ENCODE measurements at regions not wholly inside any gene's neighbourhood (a gene's known extent, or its start where the extent isn't known, plus 50 kb on each side); places are given as distances from the start of the nearest gene placed in this dataset.
A peak's percentile ranks its signal among the peaks of the same experiment; 100 is the strongest.

DNA sequence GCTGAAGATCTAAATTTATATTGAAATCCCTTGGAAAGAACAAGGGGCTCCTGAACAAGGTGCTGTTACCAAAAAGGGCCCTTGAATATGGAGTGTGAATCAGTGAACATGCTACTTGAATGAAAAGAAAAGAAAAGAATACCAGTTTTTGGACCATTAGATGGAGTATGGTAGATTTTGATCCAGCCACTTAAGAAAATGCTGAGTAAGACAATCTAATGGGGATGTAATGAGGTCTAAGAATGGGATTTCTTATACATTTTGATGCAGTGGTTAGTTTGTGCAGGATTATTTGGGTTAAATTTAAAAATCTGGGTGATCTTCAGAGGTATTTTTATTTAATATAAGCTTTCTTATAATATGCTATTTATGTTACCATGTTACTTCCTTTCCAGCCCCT lies 2003.0 kb upstream of the LRRTM1 start:
- no peak for DNase-seq

GRCh38 chr2:82301506-82301905 lies 1997.0 kb upstream of the LRRTM1 start:
- no peak for DNase-seq

DNA sequence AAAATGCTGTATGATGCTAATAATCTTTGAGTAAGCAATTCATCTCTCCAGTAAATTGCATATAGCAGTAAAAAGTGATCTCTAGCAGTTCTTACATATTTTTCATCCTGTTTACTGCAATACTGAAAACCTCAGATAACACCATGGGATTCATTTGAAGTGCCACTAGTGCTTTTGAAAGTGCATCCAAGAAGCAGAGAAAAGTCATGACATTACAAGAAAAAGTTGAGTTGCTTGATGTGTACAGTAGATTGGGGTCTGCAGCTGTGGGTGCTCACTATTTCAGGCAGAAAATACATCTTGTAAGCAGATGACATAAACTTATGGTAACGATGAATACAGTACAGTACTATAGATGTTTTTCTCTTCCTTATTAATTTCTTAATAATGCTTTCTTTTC lies 1984.9 kb upstream of the LRRTM1 start:
- no peak for DNase-seq

DNA sequence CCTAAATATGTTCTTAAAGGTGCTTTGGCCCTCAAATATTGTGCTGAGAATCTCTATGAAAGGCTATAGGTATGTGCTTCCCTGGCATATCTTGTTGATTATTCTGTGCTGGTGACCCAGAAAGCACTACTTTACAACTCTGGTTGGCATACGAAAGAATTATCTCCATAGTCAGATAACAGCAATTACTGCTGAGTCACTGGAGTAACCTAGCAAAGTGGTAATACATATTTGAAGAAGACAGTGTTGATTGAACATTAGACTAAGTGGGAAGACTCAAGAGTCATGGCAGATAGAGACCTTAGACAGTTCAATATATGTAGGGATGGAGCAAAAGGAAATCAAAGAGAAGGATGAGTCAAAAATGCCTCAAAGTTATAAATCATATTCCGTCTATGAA lies 1978.5 kb upstream of the LRRTM1 start:
- DNase-seq, result no peak

- no peak for DNase-seq
Measured at GRCh38 chr2:82282111-82282882, 1977.7 kb upstream of the LRRTM1 start.

DNA sequence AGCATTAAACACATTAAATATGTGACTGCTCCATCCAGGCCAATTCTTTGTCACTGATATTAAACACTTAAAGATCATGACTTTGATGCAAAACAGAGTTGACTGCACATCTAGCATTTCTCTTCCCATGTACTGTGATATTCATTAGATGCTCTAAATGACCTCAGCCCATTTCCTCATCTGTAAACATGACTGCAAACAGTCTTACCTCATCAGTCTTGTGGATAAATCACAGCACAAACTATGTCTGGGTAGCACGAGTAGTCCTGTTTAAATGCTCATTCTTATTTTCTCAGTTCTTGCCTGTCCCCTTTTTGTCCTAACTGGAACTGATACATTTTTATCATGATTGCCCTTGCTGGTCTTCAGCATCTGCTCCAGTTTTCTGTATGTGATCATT lies 1974.8 kb upstream of the LRRTM1 start:
- no peak for DNase-seq

DNA sequence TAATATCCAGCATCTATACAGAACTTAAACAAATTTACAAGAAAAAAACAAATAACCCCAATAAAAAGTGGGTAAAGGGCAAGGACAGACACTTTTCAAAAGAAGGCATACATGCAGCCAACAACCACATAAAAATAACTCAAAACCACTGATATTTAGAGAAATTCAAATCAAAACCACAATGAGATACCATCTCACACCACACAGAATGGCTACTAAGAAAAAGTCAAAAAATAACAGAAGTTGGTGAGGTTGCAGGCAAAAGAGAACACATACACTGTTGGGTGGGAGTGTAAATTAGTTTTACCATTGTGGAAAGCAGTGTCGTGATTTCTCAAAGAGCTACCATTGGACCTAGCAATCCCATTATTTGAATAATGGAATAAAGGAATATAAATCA lies 1973.9 kb upstream of the LRRTM1 start:
- DNase-seq, result no peak

DNA sequence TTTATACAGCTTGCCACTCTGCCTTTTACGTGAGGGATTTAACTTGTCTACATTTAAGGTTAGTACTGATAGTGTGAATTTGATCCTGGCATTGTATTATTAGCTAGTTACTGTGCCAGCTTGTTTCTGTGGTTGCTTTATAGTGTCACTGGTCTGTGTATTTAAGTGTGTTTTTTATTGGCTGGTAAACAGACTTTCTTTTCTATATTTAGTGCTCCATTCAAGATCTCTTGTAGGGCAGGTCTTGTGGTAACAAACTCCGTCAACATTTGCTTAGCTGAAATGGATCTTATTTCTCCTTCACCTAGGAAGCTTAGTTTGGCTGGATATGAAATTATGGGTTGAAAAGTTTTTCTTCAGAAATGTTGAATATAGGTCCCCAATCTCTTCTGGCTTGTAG lies 1971.0 kb upstream of the LRRTM1 start:
- no peak for DNase-seq

- DNase-seq, result no peak
Measured at GRCh38 chr2:82268446-82268845, 1963.9 kb upstream of the LRRTM1 start.

GRCh38 chr2:82260521-82260920 lies 1956.0 kb upstream of the LRRTM1 start:
- DNase-seq, result no peak

DNA sequence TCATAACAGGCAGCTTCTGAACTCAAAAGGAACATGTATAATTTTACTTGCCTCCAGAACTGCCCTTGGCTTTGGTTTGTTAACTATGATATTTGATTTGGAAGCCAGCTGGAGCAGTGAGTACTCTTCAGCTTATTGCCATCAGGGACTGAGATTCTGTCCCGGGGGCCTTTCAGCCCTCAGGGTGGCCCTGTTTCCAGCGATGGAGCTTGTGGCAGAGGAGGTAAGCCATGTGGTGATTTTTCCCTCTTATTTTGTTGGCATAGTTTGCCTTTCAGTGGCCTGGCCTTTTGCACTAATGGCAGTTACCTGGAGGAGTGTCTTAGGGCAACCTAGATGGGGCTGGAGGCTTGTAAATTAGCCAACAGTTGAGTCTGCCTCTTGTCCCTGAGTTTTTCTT lies 1955.0 kb upstream of the LRRTM1 start:
- DNase-seq, result no peak

- no peak for DNase-seq
Measured at GRCh38 chr2:82257796-82258555, 1953.4 kb upstream of the LRRTM1 start.

- no peak for DNase-seq
Measured at GRCh38 chr2:82256983-82257632, 1952.6 kb upstream of the LRRTM1 start.

- no peak for DNase-seq
Measured at GRCh38 chr2:82256288-82256687, 1951.7 kb upstream of the LRRTM1 start.

GRCh38 chr2:82254728-82255127 lies 1950.2 kb upstream of the LRRTM1 start:
- no peak for DNase-seq

DNA sequence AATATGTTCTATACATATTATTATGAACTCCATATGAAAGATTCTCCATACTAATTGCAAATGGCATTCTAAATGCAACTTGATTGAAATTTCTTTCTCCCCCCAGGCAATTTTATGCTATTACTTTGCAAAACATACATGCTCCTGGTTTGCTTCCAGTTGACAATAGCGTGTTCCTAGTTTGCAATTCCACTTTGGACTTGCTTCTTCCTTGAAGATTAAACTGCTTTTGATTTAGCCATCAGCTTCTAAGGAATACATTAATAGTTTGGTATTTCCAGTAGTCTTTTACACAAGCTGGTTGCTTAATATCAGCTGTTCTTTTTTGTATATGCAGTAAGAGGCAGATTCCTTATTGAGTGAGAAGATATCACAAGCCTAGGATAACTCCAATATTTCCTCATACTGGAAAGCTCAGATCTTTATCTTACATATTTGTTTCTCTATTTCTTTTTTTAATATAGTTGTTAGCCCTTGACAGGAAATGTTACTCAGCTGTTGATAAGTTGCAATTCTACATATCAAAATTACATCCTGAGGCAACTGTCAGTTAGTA lies 1941.7 kb upstream of the LRRTM1 start:
- DNase-seq, result no peak

DNA sequence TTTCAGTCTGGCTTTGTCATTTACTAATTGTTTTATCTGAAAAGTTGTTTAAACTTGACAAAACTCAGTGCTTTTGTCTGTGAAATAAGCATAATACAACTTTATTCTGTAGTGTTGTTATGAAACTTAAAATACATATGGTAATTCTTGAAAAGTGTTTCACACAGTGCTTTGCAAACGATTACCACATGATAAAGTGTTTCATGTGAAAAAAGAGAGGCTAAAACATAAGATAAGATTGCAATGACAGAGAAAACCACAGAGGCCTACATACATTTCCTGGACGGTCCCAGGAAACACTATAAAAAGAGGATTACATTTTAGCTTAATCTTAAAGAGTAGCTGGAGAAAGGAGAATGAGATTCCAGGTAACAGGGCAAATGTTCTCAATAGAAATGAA lies 1934.6 kb upstream of the LRRTM1 start:
- no peak for DNase-seq

GRCh38 chr2:82237994-82238662 lies 1933.6 kb upstream of the LRRTM1 start:
- DNase-seq, result no peak

- no peak for DNase-seq
Measured at GRCh38 chr2:82234283-82234874, 1929.8 kb upstream of the LRRTM1 start.

- DNase-seq, result no peak
Measured at GRCh38 chr2:82233806-82234205, 1929.3 kb upstream of the LRRTM1 start.

DNA sequence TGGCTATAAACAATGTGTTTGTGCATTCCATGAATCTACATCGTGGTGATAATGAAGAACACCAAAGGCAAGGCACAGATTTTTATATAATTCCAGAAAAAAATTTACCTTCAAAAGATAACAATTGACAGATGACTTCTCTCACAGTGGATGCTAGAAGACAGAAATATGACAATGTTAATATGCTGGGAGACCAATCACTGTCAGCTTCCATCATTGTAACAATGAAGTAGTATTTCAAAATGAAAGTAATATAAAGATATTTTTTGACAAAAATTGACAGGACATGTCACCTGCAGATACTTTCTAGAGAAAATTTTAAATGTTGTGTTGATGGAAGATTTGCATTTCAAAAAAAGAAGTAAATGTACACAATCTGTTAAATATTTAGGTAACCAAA lies 1925.9 kb upstream of the LRRTM1 start:
- no peak for DNase-seq

GRCh38 chr2:82226441-82226840 lies 1921.9 kb upstream of the LRRTM1 start:
- peak; percentile 69 for DNase-seq

Data from left kidney (tissue), 1 donor.